K562 (cell line): ENCODE measurements at regions not wholly inside any gene's neighbourhood (a gene's known extent, or its start where the extent isn't known, plus 50 kb on each side); places are given as distances from the start of the nearest gene placed in this dataset.
A peak's percentile ranks its signal among the peaks of the same experiment; 100 is the strongest.

Source experiments
- CEBPG ChIP-seq, 3 experiments: fragments of 200-800 bp in 1 of 3; sonication (Bioruptor generic) in 1 of 3; sonication (generic) in 1 of 3; formaldehyde crosslinking in 1 of 3; IDR thresholded peaks in 2 of 3; conservative IDR thresholded peaks in 1 of 3; 2 replicates each; pipeline versions ENCODE4 v1.6.1 to v1.8.0; 2016 to 2022; ENCODE audit warnings: missing compliant biosample characterization in 2 of 3, missing genetic modification characterization in 2 of 3, mild to moderate bottlenecking in 1 of 3, missing genetic modification reagents in 1 of 3
- ELF4 ChIP-seq: fragments of 450-650 bp; formaldehyde crosslinking; IDR thresholded peaks from 2 replicates; pipeline ENCODE4 v1.4.0; 2022; ENCODE audit warnings: missing genetic modification characterization
- ETV5 ChIP-seq: sonication (generic); formaldehyde crosslinking; IDR thresholded peaks from 2 replicates; pipeline ENCODE4 v1.4.0; 2020; ENCODE audit warnings: low read depth, mild to moderate bottlenecking, missing genetic modification reagents
- GTF2F1 ChIP-seq: IDR thresholded peaks from 2 replicates; pipeline ENCODE4 v1.6.1; 2011; ENCODE audit warnings: low read depth, low read length, improper control_type of control experiment
- MEIS2 ChIP-seq: fragments of 450-650 bp; IDR thresholded peaks from 2 replicates; pipeline ENCODE4 v1.6.1; 2014; ENCODE audit warnings: mild to moderate bottlenecking; ENCODE audit not compliant: partially characterized antibody
- PHB ChIP-seq: fragments of 250-450 bp; sonication (Bioruptor Pico); IDR thresholded peaks from 2 replicates; pipeline ENCODE4 v1.5.0; 2021
- RBBP5 ChIP-seq: fragments of 200-600 bp; sonication (generic); IDR thresholded peaks from 2 replicates; pipeline ENCODE4 v1.6.1; 2012; ENCODE audit warnings: borderline replicate concordance, mild to moderate bottlenecking, low read length, control low read depth, inconsistent platforms; ENCODE audit not compliant: insufficient read depth, poor library complexity, severe bottlenecking
- RCOR1 ChIP-seq, 2 experiments: IDR thresholded peaks; 2 replicates each; pipeline ENCODE4 v1.6.1; 2012; ENCODE audit warnings: low read depth in 2 of 2, low read length in 2 of 2, borderline replicate concordance in 1 of 2, improper control_type of control experiment in 1 of 2
- SMARCA4 ChIP-seq: fragments of 450-650 bp; IDR thresholded peaks from 2 replicates; pipeline ENCODE4 v1.6.1; 2016
- TBP ChIP-seq: optimal IDR thresholded peaks from 2 replicates; pipeline ENCODE3; 2011; ENCODE audit warnings: low read depth, low read length, improper control_type of control experiment
- ZBTB8A ChIP-seq: fragments of 450-650 bp; IDR thresholded peaks from 2 replicates; pipeline ENCODE4 v1.6.1; 2018; ENCODE audit warnings: mild to moderate bottlenecking, moderate library complexity; ENCODE audit not compliant: partially characterized antibody
- TF ChIP-seq, protein P1 (sequence below): fragments of 250-450 bp; sonication (Bioruptor Pico); IDR thresholded peaks from 2 replicates; pipeline ENCODE4 v1.4.0; 2020; ENCODE audit warnings: mild to moderate bottlenecking, moderate library complexity
- TF ChIP-seq, protein P2 (sequence below): sonication (generic); IDR thresholded peaks from 2 replicates; pipeline ENCODE4 v1.6.1; 2016
- TF ChIP-seq, protein P3 (sequence below): fragments of 450-650 bp; IDR thresholded peaks from 2 replicates; pipeline ENCODE4 v1.6.1; 2016; ENCODE audit warnings: borderline replicate concordance
- TF ChIP-seq, protein P4 (sequence below): sonication (generic); formaldehyde crosslinking; IDR thresholded peaks from 2 replicates; pipeline ENCODE4 v1.8.1; 2023; ENCODE audit warnings: missing genetic modification reagents, mild to moderate bottlenecking, borderline replicate concordance

DNA sequence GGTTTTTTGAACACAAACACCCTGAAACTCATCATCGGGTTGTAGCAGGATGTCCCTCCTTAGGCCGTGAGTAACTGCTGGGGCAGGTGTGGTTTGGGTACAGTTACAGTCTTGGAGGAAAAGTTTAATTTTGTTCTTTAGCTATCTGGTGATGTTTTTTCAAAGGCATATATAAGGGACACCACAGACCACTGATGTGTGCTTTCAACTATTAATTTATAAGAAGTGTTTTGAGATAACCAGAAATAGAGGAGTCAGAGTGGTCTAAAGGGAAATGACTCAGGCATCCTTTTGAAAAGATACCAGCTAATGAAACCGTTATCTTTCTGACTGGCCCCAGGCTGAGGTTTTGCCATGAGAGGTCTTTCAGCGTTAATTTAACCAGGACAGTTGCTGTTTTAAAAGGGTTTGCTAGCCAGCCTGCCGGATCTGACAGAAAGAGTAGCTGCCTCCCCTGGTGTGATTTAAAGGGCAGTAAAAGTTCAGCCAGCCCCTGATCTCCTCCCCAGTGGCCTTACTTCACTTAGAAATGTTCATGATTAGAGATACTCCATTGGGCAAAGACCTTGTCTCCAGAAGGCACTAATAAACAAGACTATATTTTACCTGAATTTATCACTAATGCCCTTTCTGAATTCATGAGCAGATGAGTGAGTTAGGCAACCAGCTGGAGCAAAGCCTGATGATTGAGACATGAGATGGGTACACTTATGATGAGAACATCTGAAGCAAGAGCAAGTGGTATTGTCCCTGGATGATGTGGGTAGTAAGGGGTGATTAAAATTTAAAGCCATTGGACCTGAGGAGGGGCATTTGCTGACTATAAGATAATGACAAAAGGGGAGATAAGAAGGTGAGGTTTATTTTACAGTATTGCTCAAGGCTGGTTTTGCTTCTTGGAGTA is 482.5 kb upstream of the TBL1XR1 start (continued):
- TF ChIP-seq, protein P1, sequence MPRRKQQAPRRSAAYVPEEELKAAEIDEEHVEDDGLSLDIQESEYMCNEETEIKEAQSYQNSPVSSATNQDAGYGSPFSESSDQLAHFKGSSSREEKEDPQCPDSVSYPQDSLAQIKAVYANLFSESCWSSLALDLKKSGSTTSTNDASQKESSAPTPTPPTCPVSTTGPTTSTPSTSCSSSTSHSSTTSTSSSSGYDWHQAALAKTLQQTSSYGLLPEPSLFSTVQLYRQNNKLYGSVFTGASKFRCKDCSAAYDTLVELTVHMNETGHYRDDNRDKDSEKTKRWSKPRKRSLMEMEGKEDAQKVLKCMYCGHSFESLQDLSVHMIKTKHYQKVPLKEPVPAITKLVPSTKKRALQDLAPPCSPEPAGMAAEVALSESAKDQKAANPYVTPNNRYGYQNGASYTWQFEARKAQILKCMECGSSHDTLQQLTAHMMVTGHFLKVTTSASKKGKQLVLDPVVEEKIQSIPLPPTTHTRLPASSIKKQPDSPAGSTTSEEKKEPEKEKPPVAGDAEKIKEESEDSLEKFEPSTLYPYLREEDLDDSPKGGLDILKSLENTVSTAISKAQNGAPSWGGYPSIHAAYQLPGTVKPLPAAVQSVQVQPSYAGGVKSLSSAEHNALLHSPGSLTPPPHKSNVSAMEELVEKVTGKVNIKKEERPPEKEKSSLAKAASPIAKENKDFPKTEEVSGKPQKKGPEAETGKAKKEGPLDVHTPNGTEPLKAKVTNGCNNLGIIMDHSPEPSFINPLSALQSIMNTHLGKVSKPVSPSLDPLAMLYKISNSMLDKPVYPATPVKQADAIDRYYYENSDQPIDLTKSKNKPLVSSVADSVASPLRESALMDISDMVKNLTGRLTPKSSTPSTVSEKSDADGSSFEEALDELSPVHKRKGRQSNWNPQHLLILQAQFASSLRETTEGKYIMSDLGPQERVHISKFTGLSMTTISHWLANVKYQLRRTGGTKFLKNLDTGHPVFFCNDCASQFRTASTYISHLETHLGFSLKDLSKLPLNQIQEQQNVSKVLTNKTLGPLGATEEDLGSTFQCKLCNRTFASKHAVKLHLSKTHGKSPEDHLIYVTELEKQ = no peak
- TF ChIP-seq RCOR1 (IDR thresholded peaks at IDR 0.05; ENCODE audit: borderline replicate concordance in 1 of 2, low read depth in 2 of 2, low read length in 2 of 2) = peak in 1 of 2 experiments; percentile 79; a peak in 2 of 4 replicates
- TF ChIP-seq TBP = no peak
- TF ChIP-seq, protein P2, sequence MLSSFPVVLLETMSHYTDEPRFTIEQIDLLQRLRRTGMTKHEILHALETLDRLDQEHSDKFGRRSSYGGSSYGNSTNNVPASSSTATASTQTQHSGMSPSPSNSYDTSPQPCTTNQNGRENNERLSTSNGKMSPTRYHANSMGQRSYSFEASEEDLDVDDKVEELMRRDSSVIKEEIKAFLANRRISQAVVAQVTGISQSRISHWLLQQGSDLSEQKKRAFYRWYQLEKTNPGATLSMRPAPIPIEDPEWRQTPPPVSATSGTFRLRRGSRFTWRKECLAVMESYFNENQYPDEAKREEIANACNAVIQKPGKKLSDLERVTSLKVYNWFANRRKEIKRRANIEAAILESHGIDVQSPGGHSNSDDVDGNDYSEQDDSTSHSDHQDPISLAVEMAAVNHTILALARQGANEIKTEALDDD = peak; percentile 80
- no peak for TF ChIP-seq GTF2F1
- TF ChIP-seq, protein P3, sequence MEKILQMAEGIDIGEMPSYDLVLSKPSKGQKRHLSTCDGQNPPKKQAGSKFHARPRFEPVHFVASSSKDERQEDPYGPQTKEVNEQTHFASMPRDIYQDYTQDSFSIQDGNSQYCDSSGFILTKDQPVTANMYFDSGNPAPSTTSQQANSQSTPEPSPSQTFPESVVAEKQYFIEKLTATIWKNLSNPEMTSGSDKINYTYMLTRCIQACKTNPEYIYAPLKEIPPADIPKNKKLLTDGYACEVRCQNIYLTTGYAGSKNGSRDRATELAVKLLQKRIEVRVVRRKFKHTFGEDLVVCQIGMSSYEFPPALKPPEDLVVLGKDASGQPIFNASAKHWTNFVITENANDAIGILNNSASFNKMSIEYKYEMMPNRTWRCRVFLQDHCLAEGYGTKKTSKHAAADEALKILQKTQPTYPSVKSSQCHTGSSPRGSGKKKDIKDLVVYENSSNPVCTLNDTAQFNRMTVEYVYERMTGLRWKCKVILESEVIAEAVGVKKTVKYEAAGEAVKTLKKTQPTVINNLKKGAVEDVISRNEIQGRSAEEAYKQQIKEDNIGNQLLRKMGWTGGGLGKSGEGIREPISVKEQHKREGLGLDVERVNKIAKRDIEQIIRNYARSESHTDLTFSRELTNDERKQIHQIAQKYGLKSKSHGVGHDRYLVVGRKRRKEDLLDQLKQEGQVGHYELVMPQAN = no peak
- no peak for TF ChIP-seq ETV5 (CRISPR knock-in tag)
- TF ChIP-seq, protein P4, sequence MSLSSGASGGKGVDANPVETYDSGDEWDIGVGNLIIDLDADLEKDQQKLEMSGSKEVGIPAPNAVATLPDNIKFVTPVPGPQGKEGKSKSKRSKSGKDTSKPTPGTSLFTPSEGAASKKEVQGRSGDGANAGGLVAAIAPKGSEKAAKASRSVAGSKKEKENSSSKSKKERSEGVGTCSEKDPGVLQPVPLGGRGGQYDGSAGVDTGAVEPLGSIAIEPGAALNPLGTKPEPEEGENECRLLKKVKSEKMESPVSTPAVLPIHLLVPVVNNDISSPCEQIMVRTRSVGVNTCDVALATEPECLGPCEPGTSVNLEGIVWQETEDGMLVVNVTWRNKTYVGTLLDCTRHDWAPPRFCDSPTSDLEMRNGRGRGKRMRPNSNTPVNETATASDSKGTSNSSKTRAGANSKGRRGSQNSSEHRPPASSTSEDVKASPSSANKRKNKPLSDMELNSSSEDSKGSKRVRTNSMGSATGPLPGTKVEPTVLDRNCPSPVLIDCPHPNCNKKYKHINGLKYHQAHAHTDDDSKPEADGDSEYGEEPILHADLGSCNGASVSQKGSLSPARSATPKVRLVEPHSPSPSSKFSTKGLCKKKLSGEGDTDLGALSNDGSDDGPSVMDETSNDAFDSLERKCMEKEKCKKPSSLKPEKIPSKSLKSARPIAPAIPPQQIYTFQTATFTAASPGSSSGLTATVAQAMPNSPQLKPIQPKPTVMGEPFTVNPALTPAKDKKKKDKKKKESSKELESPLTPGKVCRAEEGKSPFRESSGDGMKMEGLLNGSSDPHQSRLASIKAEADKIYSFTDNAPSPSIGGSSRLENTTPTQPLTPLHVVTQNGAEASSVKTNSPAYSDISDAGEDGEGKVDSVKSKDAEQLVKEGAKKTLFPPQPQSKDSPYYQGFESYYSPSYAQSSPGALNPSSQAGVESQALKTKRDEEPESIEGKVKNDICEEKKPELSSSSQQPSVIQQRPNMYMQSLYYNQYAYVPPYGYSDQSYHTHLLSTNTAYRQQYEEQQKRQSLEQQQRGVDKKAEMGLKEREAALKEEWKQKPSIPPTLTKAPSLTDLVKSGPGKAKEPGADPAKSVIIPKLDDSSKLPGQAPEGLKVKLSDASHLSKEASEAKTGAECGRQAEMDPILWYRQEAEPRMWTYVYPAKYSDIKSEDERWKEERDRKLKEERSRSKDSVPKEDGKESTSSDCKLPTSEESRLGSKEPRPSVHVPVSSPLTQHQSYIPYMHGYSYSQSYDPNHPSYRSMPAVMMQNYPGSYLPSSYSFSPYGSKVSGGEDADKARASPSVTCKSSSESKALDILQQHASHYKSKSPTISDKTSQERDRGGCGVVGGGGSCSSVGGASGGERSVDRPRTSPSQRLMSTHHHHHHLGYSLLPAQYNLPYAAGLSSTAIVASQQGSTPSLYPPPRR (CRISPR knock-in tag) = no peak
- TF ChIP-seq ZBTB8A = no peak
- peak; percentile 41 for TF ChIP-seq MEIS2
- TF ChIP-seq ELF4 (CRISPR knock-in tag) = no peak
- TF ChIP-seq CEBPG (CRISPR knock-in tag; IDR thresholded peaks at IDR 0.05) = no peak
- peak; percentile 10 to 35; a peak in 1 of 4 replicates for TF ChIP-seq CEBPG (tag; conservative IDR thresholded peaks at IDR 0.05 in 1 of 2, IDR thresholded peaks at IDR 0.05 in 1 of 2)
- peak; percentile 58 for TF ChIP-seq SMARCA4
- TF ChIP-seq RBBP5 = no peak
- TF ChIP-seq PHB = no peak
